Liver (tissue), 8 donors: ENCODE measurements at regions not wholly inside any gene's neighbourhood (a gene's known extent, or its start where the extent isn't known, plus 50 kb on each side); places are given as distances from the start of the nearest gene placed in this dataset.

ENCODE experiments used
- DNase-seq: peaks from one replicate; pipeline ENCODE4 v3.0.0-alpha.2; 2017; ENCODE audit warnings: low spot score
- H3K27ac ChIP-seq, 2 donors: one replicate each; pipeline ENCODE4 v1.7.0; 2013; ENCODE audit warnings: inconsistent platforms in 2 of 2, low read length in 2 of 2, control low read depth in 1 of 2, low read depth in 1 of 2, mild to moderate bottlenecking in 1 of 2
- H3K27me3 ChIP-seq, 4 donors: one replicate each; pipeline versions ENCODE4 v1.6.1 to v1.7.0; 2013; ENCODE audit warnings: low read length in 3 of 4, inconsistent platforms in 1 of 4, mild to moderate bottlenecking in 1 of 4, moderate library complexity in 1 of 4; ENCODE audit not compliant: control insufficient read depth in 4 of 4, insufficient read depth in 4 of 4
- H3K36me3 ChIP-seq, 4 donors: one replicate each; pipeline versions ENCODE4 v1.6.1 to v1.7.0; 2013; ENCODE audit warnings: low read length in 3 of 4, mild to moderate bottlenecking in 3 of 4, low read depth in 1 of 4, moderate library complexity in 1 of 4; ENCODE audit not compliant: control insufficient read depth in 4 of 4, insufficient read depth in 3 of 4
- H3K4me1 ChIP-seq, 4 donors: one replicate each; pipeline versions ENCODE4 v1.6.1 to v1.7.0; 2013; ENCODE audit warnings: low read length in 3 of 4, mild to moderate bottlenecking in 3 of 4, moderate library complexity in 1 of 4; ENCODE audit not compliant: control insufficient read depth in 4 of 4, insufficient read depth in 4 of 4
- H3K4me3 ChIP-seq, 3 donors: one replicate each; pipeline versions ENCODE4 v1.6.1 to v1.7.0; 2013; ENCODE audit warnings: low read length in 3 of 3, control low read depth in 1 of 3, low read depth in 1 of 3, mild to moderate bottlenecking in 1 of 3
- H3K9ac ChIP-seq, 2 donors: one replicate each; pipeline ENCODE4 v1.7.0; 2013; ENCODE audit warnings: low read length in 2 of 2, mild to moderate bottlenecking in 2 of 2, moderate library complexity in 2 of 2, control low read depth in 1 of 2, low read depth in 1 of 2
- H3K9me3 ChIP-seq, 4 donors: one replicate each; pipeline versions ENCODE4 v1.6.1 to v1.7.0; 2013; ENCODE audit warnings: low read length in 3 of 4; ENCODE audit not compliant: control insufficient read depth in 4 of 4
- EGR1 ChIP-seq, 2 donors: IDR thresholded peaks; 2 replicates each; pipeline ENCODE4 v1.6.1; 2016 to 2018; ENCODE audit warnings: antibody characterized with exemption in 2 of 2, low read depth in 2 of 2
- FOXA1 ChIP-seq: IDR thresholded peaks from 2 replicates; pipeline ENCODE4 v1.6.1; 2016; ENCODE audit warnings: antibody characterized with exemption
- FOXA2 ChIP-seq: IDR thresholded peaks from 2 replicates; pipeline ENCODE4 v1.6.1; 2016; ENCODE audit warnings: antibody characterized with exemption
- GABPA ChIP-seq, 2 donors: IDR thresholded peaks in 1 of 2; conservative IDR thresholded peaks in 1 of 2; 2 replicates each; pipeline ENCODE4 v1.6.1; 2016; ENCODE audit warnings: antibody characterized with exemption in 2 of 2, mild to moderate bottlenecking in 1 of 2, moderate library complexity in 1 of 2
- HNF4A ChIP-seq, 2 donors: conservative IDR thresholded peaks; 2 replicates each; pipeline ENCODE4 v1.6.1; 2016; ENCODE audit warnings: antibody characterized with exemption in 2 of 2, mild to moderate bottlenecking in 2 of 2
- HNF4G ChIP-seq: IDR thresholded peaks from 2 replicates; pipeline ENCODE4 v1.6.1; 2016; ENCODE audit warnings: antibody characterized with exemption
- JUND ChIP-seq, 2 donors: IDR thresholded peaks; 2 replicates each; pipeline ENCODE4 v1.6.1; 2016; ENCODE audit warnings: antibody characterized with exemption in 2 of 2
- MAX ChIP-seq: IDR thresholded peaks from 2 replicates; pipeline ENCODE4 v1.6.1; 2016; ENCODE audit warnings: antibody characterized with exemption
- NR2F2 ChIP-seq: IDR thresholded peaks from 2 replicates; pipeline ENCODE4 v1.6.1; 2016; ENCODE audit warnings: antibody characterized with exemption
- RAD21 ChIP-seq, 2 donors: IDR thresholded peaks; 2 replicates each; pipeline ENCODE4 v1.6.1; 2016; ENCODE audit warnings: antibody characterized with exemption in 2 of 2, mild to moderate bottlenecking in 2 of 2
- REST ChIP-seq: IDR thresholded peaks from 2 replicates; pipeline ENCODE4 v1.6.1; 2016; ENCODE audit warnings: antibody characterized with exemption, mild to moderate bottlenecking
- RXRA ChIP-seq, 2 donors: IDR thresholded peaks; 2 replicates each; pipeline ENCODE4 v1.6.1; 2017 to 2018; ENCODE audit warnings: antibody characterized with exemption in 2 of 2, mild to moderate bottlenecking in 1 of 2
- SP1 ChIP-seq: IDR thresholded peaks from 2 replicates; pipeline ENCODE4 v1.6.1; 2018; ENCODE audit warnings: antibody characterized with exemption, mild to moderate bottlenecking
- TAF1 ChIP-seq: conservative IDR thresholded peaks from 2 replicates; pipeline ENCODE4 v1.6.1; 2016; ENCODE audit warnings: antibody characterized with exemption, mild to moderate bottlenecking
- YY1 ChIP-seq: IDR thresholded peaks from 2 replicates; pipeline ENCODE4 v1.6.1; 2016; ENCODE audit warnings: antibody characterized with exemption, mild to moderate bottlenecking
- ZBTB33 ChIP-seq: IDR thresholded peaks from 2 replicates; pipeline ENCODE4 v1.6.1; 2016; ENCODE audit warnings: antibody characterized with exemption
- WGBS: extraction: QIAGEN DNeasy Blood & Tissue Kit; methylation state at CpG from one replicate; pipeline ENCODE4 v1.1.7; 2013; 5-methylcytosine and 5-hydroxymethylcytosine counted together
- TF ChIP-seq, protein P1 (sequence below): IDR thresholded peaks from 2 replicates; pipeline ENCODE4 v1.6.1; 2016; ENCODE audit warnings: antibody characterized with exemption
- TF ChIP-seq, protein P2 (sequence below): fragments of 150-350 bp; IDR thresholded peaks from 2 replicates; pipeline ENCODE4 v1.5.1; 2017; ENCODE audit warnings: improper control_type of control experiment, low read depth, low read length; ENCODE audit not compliant: missing input control
- donor health status: healthy.
- donor health status: healthy.
- donor health status: healthy.
- donor health status: healthy.
- donor health status: healthy.

DNA sequence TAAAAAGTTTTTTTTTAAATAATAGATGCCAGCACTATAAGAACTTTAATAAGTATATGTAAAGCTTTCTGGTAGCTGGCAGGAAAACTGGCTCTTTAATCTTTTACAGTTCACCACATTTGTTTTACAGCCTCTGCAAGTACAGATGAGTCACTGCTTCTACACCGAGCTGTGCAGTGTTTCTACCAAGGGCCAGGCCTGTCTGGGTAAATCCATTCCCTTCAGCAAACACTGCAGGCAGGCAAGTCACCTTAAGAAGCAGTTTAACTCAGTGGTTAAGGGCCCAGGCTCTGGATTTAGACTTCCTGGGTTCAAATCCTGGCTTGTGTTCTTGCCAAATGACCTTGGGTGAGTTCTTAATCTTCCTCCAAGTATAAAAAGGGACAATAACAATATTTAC is 882.9 kb upstream of the AMELY start:
- TF ChIP-seq JUND (IDR thresholded peaks at IDR 0.05), result no peak
- TF ChIP-seq REST, result no peak
- TF ChIP-seq FOXA2, result no peak
- no peak for TF ChIP-seq HNF4G
- TF ChIP-seq YY1, result no peak
- TF ChIP-seq, protein P1, sequence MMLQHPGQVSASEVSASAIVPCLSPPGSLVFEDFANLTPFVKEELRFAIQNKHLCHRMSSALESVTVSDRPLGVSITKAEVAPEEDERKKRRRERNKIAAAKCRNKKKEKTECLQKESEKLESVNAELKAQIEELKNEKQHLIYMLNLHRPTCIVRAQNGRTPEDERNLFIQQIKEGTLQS, result no peak
- TF ChIP-seq FOXA1, result no peak
- TF ChIP-seq RXRA (IDR thresholded peaks at IDR 0.05), result no peak
- TF ChIP-seq, protein P2, sequence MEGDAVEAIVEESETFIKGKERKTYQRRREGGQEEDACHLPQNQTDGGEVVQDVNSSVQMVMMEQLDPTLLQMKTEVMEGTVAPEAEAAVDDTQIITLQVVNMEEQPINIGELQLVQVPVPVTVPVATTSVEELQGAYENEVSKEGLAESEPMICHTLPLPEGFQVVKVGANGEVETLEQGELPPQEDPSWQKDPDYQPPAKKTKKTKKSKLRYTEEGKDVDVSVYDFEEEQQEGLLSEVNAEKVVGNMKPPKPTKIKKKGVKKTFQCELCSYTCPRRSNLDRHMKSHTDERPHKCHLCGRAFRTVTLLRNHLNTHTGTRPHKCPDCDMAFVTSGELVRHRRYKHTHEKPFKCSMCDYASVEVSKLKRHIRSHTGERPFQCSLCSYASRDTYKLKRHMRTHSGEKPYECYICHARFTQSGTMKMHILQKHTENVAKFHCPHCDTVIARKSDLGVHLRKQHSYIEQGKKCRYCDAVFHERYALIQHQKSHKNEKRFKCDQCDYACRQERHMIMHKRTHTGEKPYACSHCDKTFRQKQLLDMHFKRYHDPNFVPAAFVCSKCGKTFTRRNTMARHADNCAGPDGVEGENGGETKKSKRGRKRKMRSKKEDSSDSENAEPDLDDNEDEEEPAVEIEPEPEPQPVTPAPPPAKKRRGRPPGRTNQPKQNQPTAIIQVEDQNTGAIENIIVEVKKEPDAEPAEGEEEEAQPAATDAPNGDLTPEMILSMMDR, result no peak
- TF ChIP-seq GABPA (IDR thresholded peaks at IDR 0.05 in 1 of 2, conservative IDR thresholded peaks at IDR 0.05 in 1 of 2), result no peak
- TF ChIP-seq EGR1 (IDR thresholded peaks at IDR 0.05; ENCODE audit: low read depth in 2 of 2), result no peak
- TF ChIP-seq SP1, result no peak
- TF ChIP-seq MAX, result no peak
- TF ChIP-seq NR2F2, result no peak
- no peak for TF ChIP-seq TAF1
- no peak for TF ChIP-seq ZBTB33
- no peak overlapping the region for H3K9ac ChIP-seq
- WGBS, result 58% methylated on average over 1 of the region's 1 CpG
- H3K36me3 ChIP-seq, result no peaks in the 10 kb centered on the region
- no peak for DNase-seq
- H3K27ac ChIP-seq, result no peak overlapping the region
- H3K9me3 ChIP-seq, result no peaks in the 10 kb centered on the region
- no peaks in the 10 kb centered on the region for H3K27me3 ChIP-seq
- H3K4me1 ChIP-seq, result no peaks in the 10 kb centered on the region
- H3K4me3 ChIP-seq, result no peak overlapping the region

GRCh38 chrY:7793989-7794388 is 882.4 kb upstream of the AMELY start:
- no peaks in the 10 kb centered on the region for H3K36me3 ChIP-seq
- no peak overlapping the region for H3K9ac ChIP-seq
- DNase-seq, result no peak
- WGBS, result 80% methylated on average over 2 of the region's 2 CpGs
- no peaks in the 10 kb centered on the region for H3K27me3 ChIP-seq
- no peaks in the 10 kb centered on the region for H3K4me1 ChIP-seq
- H3K4me3 ChIP-seq, result no peak overlapping the region
- no peak overlapping the region for H3K27ac ChIP-seq
- no peaks in the 10 kb centered on the region for H3K9me3 ChIP-seq
- TF ChIP-seq, protein P1, result no peak
- TF ChIP-seq SP1, result no peak
- TF ChIP-seq, protein P2, result no peak
- TF ChIP-seq GABPA (IDR thresholded peaks at IDR 0.05 in 1 of 2, conservative IDR thresholded peaks at IDR 0.05 in 1 of 2), result no peak
- TF ChIP-seq NR2F2, result no peak
- TF ChIP-seq MAX, result no peak
- no peak for TF ChIP-seq EGR1 (IDR thresholded peaks at IDR 0.05; ENCODE audit: low read depth in 2 of 2)
- no peak for TF ChIP-seq HNF4A (conservative IDR thresholded peaks at IDR 0.05)
- no peak for TF ChIP-seq REST
- TF ChIP-seq RAD21 (IDR thresholded peaks at IDR 0.05), result no peak
